HG02852 (cell line): ENCODE measurements at regions not wholly inside any gene's neighbourhood (a gene's known extent, or its start where the extent isn't known, plus 50 kb on each side); places are given as distances from the start of the nearest gene placed in this dataset.

Experiments used
- ATAC-seq: cut with Tn5 transposase; IDR thresholded peaks from one replicate; pipeline ENCODE4 v1.9.1; 2021; ENCODE audit warnings: mild to moderate bottlenecking, moderate library complexity; ENCODE audit not compliant: unreplicated experiment

DNA sequence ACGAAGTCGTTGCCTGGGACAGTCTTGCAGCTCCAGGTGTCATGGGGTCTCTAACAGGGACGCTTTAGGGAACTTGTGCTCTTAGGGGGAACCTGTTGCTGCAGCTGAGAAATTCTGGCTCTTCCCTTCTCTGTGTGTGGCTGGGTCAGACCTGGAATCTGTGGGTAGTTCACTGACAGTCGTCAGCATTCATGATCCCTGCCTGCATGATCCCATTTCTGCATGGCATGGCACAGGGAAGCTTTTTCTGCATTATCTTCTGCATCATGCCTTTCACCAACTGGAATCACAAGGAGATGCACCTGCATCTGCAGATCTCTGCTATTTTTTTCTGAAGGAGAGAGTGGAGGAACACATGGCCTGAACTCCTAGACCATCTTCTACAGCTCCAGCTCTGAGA, 85.6 kb downstream of the SOX9 start:
- ATAC-seq, result no peak

DNA sequence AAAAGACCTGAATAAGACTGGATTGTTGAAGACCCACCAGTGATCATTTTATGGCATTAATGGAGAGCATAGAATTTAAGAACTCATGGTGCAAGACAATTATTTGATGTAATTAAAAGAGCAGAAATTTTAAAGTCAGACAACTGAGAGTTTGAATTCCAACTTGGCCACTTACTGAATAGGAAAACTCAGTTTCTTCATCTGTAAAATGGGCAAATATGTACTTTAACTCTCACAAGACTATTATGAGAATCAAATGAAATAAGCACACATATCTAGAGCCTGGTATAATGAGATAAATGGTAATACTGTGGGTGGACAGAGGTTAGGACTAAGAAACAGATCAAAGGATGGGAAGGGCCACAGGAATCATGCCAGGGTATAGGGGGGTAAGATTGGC, 88.0 kb downstream of the SOX9 start:
- no peak for ATAC-seq

DNA sequence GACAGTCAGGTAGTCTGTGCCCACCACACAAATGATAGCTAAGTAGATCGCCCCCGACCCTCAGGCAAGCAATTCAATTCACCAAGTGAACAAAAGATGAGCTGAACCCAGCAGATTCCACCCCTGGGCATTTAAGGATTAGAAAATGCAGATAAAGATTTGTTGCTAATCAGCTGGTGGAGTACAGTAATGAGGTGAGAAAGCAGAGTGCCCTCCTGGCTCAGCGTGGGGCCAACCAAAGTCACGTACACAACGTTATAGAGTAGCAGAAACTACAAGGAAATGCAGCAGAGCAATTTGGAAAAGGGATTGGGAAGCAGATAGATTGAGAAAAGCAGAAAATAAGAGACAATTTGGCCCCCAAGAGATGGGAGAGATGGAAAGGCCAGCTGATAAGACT, 91.2 kb downstream of the SOX9 start:
- no peak for ATAC-seq

DNA sequence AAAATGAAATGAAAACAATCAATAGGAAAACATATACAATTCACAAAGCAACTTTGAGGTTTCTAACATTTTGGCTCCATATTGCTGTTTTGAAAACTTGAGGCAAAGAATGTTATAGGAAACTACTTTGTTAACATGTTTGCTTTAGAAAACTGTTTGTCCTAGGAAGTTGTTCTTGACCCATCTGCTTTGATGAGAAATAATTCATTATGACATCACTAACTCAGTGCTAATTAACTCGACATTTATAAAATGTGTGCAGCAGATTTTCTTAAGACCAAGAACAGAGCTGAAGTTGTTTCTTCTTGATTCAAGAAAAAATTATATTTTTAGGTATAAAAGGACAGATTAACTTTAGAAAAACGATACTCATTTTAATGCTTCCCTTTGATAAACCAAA, 94.7 kb downstream of the SOX9 start:
- no peak for ATAC-seq

DNA sequence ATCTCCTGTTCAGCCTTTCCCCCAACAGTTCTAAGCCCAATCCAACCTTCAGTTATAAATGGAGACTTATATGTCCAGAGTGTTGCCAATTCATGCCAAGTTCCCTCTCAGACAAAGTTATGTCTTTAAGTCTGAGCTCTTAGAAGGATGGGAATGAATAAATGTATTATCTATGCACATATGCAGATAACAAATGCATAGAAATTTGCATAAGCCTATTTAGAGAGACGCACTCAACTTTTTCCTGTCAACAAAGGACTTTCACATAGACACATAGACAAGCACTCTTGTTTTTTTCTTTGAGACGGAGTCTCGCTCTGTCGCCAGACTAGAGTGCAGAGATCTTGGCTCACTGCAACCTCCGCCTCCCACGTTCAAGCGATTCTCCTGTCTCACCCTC, 95.1 kb downstream of the SOX9 start:
- ATAC-seq, result no peak

DNA sequence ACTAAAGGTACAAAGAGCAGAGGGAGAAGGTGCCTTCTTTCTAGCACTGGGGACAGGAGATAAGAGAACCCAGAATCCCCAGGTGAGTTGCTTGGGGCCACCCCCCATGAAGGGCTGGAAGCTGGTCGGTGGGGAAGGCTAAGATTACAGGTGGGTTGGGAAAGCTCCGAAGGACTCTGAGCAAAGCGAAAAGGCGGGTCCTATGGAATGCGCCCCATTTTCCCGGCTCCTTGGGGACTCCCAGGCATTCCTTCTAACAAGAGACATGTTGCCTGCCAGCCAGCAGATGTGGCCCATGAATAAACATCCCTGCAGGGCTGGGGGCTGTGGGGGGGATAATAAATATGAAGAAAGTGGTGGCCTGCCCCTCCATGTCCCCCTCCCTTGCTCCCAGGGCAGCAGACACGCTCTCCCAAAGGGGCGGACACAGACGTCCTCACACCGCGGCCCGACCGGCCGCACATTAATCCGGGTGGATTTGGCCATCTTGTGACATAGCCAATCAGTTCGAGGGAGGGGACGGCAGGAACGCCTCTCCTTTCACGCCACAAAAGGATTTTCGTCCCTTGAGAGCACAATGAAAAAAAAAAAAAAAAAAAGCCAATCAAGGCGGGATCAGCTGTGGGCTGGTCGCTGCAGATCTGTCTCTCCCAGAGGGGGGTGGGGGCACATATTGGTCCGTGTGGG, 98.5 kb downstream of the SOX9 start:
- ATAC-seq, result no peak

DNA sequence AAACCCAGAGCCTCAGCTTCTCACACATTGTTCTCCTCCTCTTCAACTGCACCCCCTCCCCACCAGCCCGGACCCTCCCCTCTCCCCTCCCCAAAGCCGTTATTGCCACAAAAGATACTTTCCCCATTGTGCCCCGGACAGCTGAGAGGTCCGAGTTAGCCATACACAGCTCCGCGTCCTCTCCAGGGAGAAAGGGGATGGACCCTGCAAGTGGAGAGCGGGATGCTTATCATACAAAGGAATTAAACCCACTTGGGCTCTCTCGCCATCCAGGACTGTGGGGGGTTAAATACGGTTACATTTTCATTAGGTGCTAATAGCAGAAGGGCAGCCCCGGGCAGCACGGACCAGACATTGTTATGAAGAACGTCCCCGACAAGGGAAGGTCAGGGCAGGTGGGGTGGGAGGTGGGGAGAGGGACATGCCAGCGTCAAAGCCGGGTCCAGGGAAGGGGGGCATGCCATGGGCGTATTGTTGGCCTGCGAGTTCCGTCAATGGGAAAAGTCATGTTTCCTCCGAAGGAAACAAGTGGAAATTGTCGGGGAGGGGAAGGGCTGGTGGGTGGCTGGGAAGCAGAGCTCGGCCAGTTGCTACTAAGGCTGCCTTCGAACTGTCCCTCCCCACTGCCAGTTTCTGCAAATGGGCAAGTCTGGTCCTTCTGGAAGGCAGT, 99.1 kb downstream of the SOX9 start:
- ATAC-seq, result no peak

DNA sequence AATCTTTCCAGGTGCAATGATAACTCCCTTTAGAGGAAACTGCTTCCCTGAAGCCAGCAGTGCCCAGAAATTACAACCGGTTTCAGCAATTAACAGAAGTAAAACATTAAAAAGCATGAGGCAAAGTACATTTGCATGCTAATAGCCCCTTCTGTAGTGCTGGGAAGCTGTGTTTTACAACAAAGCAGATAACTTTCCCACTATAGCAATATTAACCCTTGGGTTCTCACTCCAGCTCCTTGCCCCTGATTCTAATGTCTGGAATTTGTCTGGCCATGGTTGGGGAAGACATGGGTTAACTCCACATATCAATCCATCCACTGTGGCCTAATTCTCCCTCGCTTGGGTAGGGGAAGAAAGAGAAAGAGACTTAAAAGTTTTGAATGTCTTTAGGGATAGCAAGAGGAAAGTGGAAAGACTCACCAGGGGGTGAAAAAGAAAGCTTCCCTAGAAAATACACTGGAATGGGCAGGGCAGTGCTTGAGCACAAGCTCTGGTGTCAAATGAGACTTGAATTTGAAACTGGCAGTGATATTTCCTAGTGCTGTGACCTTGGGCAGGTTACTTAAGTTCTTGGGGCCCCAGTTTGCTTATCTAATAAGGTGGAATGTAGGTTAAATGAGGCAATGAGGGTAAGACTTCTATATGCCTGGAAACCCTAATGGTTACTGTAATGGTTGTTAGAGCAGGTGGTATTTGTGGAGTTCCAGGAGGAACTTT, 102.0 kb downstream of the SOX9 start:
- no peak for ATAC-seq

DNA sequence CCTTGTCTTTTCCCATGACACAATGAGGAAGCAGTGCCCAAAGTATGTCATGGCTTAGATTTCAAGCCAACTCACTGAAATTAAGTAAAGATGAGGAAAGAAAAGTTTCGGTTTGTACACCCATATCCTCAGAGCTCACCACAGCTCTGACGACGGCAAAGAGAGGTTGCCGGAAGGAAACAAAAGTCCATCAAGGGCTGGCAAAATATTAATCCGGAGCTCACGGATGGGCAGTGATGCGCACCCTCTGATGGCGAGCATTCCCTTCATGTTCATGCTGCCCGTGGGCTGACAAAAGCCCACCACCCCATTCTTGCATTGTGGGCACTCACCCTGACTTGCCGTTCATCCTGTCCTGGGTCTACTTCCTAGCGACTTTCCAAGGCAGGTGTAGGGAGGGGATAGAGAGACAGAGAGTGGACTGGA, 103.1 kb downstream of the SOX9 start:
- no peak for ATAC-seq

DNA sequence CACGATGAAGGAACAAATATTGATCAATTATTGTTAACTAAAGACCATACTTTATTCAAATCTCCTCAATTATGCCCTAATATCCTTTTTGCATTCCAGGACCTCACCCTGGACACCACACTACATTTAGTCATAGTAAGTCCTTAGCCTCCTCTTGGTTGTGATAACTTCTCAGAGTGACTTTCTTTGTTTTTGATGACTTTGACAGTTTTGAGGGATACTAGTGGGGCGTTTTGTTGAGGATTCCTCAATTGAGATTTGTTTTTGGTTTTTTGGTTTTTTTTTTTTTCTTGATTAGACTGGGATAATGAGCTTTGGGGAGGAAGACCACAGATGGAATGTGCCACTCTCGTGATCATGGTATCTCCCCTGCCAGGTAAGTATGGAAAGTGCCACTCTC, 105.5 kb downstream of the SOX9 start:
- no peak for ATAC-seq

DNA sequence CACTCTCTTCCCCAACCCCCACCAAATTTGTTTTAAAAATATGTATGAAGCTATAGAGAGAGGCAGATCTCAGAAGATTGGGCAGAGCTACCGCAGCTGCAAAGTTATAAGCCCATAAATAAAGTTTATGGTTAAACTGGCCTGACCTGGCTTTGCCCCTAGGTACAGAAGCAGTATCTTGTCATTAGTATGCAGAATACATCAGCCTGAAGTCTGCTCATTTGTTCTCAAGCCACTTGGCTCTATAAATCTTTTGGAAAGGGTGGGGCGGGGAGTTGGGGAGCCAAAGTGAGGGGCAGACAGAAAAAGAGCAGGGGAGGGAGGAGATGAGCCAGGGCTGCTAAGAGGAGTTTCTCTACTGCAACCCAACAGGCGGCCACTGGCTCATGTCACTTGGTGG, 113.2 kb downstream of the SOX9 start:
- no peak for ATAC-seq

DNA sequence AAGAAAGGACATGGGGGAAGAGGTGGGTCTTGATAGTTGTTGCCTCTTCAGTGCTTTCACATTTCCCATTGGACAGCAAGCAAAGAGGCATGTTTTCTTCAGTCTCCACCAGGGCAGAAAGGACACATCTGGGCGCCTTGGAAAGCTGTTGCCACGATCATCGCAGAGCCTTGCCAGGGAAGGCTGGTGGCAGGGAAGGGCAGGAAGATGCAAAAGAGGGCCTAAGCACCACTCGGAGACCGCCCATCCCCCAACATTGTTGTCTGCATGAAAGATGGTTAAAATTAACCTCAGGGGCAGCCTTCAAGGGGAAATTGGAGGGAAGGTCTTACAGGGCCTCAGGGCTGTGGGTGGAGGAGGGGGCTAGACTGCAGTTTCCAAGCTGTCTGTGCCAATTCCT, 114.2 kb downstream of the SOX9 start:
- ATAC-seq, result no peak

DNA sequence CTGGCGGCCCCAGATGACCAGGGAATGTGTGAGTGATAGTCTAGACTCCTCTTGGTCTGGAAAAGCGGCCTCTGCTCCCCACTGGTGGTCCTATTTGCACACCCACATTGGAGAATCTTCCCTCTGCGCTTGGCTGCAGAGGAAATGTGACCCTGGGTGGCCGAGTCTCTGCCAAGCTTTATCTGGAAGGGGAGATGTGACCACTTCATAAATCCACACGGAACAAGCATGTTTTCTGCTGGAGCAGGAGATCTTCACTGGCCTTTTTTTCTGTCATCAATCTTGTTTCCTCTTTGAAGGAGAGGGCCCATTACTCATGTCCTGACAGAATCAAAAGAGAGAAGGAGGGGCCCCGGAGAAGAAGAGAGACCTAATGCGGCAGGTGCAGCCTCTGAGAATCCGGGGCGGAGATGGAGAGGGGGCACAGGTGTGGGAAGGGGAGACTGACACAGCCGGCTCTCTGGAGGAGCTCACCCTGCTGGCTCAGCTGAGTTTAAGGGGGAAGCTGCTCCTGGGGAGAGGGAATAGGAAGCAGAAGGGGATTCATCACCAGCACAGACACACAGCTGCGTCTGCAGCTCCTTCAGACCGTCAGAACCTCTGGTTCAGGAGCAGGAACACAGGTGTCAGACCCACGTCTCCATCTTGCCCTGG, 116.3 kb downstream of the SOX9 start:
- ATAC-seq, result no peak

DNA sequence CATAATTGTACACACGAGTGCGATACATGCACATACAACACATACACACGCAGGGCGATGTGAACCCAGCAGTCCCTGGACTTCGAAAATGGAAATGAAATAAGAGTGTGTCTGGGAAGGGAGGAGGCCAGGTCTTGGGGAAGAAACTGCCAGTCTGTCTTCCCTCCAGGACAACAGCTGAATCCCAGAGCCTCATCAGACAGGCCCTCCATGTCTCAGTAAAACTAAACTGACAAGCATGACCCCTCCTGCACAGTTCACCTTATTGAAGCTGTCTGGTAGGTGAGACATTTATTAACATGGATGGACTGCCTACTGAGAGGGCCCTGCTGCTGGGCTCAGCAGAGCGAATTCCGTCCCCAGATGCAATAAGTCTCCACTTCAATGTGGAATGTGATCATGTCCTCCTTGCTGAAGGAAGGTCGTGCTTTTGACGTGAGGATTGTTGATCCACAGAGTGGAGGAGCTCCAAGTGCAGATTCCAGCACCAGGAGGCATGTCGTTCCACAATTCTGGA, 117.4 kb downstream of the SOX9 start:
- no peak for ATAC-seq

DNA sequence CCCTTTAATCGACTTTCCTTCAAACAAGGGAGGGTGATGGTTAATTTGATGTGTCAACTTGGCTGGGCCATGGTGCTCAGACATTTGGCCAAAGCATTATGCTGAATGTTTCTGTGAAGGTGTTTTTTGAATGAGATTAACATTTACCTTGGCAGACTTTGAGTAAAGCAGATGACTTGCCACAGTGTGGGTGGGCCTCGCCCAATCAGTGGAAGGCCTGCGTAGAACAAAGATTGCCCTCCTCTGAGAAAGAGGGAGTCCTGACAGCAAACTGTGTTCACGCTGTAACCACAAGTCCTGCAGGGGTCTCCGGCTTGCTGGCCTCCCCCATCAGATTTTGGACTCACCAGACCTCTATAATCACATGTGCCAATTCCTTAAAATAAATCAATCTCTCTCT, 118.7 kb downstream of the SOX9 start:
- no peak for ATAC-seq

DNA sequence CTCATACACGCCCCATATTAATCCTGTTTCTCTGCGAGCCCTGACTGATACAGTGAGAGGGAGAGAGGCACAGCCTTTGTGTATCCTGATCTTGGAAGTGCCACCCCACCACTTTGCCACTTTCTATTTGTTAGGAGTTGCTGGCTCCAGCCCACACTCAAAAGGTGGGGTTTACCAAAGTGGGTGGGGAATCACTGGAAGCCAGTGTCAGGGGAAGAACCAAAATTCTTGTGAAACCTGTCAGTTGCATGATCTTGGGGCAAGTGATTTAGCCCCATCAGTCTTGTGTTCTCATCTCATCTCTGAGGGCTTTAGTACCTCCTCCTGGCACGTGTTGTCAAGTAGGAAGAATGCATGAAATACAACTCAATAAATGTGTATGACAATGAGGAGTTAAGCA, 119.5 kb downstream of the SOX9 start:
- no peak for ATAC-seq

DNA sequence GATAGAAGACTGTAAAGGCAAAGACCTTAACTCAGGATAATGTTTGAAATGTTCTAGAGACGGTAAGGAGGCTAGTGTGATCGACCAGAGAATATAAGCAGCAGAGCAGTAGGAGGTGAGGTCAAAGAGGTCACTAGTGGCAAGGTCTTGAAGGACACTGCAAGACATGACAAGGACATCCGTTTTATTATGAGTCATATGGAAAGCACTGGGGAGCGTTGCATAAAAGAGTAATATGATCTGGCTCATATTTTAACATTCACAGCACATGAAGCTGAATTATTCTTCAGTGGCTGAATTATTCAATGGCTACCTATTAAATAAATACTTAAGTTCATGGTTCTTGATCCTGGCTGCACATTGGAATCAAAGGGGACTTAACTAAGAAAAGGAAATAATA, 123.7 kb downstream of the SOX9 start:
- no peak for ATAC-seq

DNA sequence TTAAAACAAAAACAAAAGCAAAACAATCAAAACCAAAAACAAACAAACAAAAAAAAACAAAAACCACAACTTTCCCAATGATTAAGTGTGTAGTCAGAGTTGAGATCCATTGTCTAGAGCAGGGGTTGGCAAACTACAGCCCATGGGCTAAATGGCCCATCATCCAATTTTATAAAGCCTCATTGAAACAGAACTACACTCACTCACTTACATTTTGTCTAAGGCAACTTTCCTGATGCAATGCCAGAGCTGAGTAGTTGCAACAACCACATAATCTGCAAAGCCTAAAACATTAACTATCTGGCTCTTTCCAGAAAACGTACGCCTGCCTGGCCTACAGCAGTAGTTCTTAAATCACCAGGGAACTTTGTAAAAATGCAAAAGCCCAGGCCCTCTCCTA, 124.1 kb downstream of the SOX9 start:
- no peak for ATAC-seq

DNA sequence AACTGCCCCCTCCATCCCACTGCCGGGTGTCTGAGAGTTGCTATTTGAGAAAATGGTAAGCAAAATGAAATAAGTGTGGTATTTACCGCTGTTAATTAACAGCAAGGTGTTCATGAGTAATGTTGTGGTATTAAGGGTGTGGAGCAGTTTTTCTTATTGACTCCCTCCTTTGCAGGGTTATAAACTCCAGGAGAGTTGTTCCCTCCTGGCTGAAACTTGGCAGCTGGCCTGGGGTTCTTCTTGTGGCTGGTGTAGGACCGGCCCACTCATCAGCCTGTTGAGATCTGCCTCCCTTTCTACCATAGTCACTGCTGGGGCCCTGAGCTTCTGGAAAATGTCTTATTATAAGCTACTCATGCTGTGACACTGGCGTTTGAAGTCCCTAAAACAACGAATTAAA, 128.6 kb downstream of the SOX9 start:
- no peak for ATAC-seq

DNA sequence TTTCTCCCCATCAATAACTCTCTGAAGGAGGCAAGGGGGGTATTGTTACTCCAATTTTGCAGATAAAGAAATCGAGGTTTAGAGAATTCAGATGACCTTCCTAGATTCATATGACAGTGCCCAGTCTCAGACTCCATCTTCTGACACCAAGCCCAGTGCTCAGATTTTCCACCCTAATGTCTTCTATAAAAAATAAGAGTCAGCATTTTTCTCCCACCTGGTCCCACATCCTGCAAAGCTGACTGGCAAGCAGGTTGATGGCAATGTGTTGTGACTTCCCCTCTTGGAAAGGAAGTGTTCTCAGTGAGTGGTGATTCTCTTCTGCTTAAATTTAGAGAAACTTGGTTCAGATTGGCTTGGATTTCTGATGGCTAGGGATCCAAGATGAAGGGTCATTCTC, 129.4 kb downstream of the SOX9 start:
- ATAC-seq, result no peak

DNA sequence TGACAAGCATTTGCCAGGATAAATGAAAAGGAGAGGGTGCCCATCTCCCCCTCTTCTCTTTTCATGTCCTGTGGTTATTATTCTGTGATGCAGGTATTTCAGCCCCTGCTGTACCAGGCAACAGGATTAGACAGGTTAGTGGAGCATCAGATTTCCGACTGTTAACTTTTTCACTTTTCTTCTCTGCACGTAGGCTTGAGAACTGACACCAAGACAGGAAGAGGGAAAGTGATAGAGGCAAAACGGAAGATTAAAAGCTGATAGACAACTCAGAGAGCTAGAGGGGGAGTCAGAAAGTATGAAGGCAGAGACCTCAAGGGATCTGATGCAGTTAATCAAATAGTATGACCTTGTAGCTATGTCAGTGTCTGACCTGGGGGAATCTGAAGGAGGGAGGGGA, 132.8 kb downstream of the SOX9 start:
- ATAC-seq, result no peak
